ENCODE measurements at regions not wholly inside any gene's neighbourhood (a gene's known extent, or its start where the extent isn't known, plus 50 kb on each side); places are given as distances from the start of the nearest gene placed in this dataset.

DNA sequence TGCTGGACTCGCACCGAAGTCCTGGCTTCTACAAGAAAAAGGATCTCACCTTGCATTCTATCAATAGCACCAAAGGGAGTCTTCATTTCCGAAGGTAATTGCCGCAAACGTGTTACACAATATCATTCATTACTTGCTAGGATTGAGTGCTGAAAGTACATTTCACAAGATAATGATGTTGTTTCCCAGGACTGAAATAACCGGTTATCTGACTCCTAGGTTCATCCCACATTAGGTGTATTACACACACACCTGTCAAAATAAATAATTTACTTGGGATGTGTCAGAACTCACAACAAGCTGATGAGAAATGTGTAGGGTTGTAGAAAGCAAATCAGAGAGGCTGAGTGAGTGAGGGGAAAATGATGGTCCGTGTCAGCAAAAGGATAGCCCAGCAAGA lies 219.4 kb upstream of the RHOBTB1 start:
- no peak overlapping the region for H3K4me3 ChIP-seq (ENCODE audit: low read length)
- DNase-seq (ENCODE audit: low read depth): no peak
- TF ChIP-seq, protein P1, sequence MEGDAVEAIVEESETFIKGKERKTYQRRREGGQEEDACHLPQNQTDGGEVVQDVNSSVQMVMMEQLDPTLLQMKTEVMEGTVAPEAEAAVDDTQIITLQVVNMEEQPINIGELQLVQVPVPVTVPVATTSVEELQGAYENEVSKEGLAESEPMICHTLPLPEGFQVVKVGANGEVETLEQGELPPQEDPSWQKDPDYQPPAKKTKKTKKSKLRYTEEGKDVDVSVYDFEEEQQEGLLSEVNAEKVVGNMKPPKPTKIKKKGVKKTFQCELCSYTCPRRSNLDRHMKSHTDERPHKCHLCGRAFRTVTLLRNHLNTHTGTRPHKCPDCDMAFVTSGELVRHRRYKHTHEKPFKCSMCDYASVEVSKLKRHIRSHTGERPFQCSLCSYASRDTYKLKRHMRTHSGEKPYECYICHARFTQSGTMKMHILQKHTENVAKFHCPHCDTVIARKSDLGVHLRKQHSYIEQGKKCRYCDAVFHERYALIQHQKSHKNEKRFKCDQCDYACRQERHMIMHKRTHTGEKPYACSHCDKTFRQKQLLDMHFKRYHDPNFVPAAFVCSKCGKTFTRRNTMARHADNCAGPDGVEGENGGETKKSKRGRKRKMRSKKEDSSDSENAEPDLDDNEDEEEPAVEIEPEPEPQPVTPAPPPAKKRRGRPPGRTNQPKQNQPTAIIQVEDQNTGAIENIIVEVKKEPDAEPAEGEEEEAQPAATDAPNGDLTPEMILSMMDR (conservative IDR thresholded peaks at IDR 0.05; ENCODE audit: low read length): no peak

DNA sequence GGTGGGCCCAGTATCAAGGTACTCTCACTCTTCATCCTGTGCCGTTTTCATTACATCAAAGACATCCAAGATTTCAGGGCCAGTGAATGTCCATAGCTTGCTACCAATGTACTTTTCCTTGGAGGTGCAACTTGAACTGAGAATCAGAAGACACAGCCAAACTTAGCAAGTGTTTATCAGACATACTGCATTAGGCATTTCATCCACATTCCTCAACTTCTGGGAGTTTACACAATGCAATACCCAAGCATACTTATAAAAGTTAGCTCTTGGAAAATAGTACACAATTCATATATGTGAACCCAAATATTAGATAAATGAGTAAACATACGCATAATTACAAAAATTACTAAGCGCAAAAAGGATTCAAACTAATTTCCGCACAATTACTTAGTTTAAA lies 216.3 kb upstream of the RHOBTB1 start:
- DNase-seq (ENCODE audit: low read depth): no peak
- no peak overlapping the region for H3K4me3 ChIP-seq (ENCODE audit: low read length)
- TF ChIP-seq, protein P1 (conservative IDR thresholded peaks at IDR 0.05; ENCODE audit: low read length): no peak

DNA sequence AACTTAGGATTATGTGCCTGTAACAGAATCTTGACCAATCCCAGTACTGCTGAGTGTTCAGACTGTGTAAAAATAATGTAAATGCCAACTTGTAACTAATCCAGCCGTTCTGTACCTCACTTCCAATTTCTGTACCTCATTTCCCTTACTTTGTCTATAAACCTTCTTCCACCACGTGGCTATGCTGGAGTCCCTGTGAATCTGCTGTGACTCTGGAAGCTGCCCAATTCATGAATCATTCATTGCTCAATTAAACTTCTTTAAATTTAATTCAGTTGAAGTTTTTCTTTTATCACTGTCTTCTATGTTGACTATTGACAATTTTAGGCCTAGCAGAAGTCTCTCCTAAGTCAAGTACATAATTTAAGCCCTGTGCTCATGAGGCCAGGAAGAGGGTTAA lies 215.3 kb upstream of the RHOBTB1 start:
- no peak overlapping the region for H3K4me3 ChIP-seq (ENCODE audit: low read length)
- TF ChIP-seq, protein P1 (conservative IDR thresholded peaks at IDR 0.05; ENCODE audit: low read length): no peak
- DNase-seq (ENCODE audit: low read depth): peak; percentile 26

DNA sequence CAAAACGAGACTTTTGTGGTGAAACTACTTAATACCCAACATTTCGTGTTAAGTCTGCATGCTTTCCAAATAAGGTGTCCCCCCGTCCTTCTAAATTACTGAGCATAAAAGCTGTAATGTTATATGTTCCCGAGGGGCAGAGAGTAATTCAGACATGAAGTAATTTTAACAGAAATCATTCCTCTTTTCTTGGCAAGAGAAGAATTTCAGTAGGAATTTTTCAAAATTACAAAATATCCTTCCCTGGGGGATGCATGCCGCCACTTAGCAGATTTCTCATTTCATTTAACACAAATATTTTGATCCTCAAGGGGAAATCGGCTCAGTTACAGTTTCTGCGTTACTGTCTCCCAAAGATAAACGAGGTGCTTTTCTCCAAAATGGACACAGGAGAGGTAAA lies 213.2 kb upstream of the RHOBTB1 start:
- peak; percentile 20 for DNase-seq (ENCODE audit: low read depth)
- TF ChIP-seq, protein P1 (conservative IDR thresholded peaks at IDR 0.05; ENCODE audit: low read length): no peak
- no peak overlapping the region for H3K4me3 ChIP-seq (ENCODE audit: low read length)

DNA sequence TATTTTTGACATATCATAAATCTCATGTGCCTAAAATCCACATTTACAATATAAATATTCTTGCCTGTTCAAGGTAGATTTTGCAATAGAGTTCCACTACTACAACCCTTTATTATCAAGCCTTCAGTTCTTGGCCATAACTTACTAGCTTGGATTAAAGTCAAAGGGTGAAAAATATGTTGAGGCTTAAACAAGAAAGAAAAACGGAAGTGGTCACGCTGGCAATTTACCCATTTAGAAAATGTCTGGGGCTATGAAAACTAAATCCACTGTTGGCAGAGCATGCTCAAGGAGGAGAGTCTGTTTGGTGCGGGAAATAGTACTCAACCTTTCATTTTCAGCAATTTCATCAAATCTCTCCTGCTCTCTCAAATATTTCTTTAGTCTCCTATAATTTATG lies 209.8 kb upstream of the RHOBTB1 start:
- H3K4me3 ChIP-seq (ENCODE audit: low read length): no peak overlapping the region
- peak; percentile 16 for DNase-seq (ENCODE audit: low read depth)
- TF ChIP-seq, protein P1 (conservative IDR thresholded peaks at IDR 0.05; ENCODE audit: low read length): no peak

DNA sequence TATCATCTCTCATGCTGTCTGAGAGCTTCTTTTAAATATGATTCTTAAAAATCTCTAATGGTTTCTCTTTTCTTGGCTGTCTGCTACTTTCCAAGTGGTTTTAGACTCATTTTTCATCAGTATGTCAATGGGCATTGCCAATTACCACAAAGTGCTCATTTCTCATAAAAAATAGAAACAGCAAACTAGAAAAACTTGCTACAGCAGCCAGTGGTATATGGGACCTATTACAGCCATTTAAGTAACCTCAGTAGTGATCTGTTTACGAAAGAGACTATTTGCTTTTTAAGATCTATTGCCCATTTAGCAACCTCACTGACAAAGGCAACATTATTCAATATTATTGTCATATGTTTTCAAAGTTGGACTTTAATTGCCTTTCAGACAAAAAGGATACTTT lies 207.1 kb upstream of the RHOBTB1 start:
- H3K4me3 ChIP-seq (ENCODE audit: low read length): no peak overlapping the region
- peak; percentile 19 for DNase-seq (ENCODE audit: low read depth)
- TF ChIP-seq, protein P1 (conservative IDR thresholded peaks at IDR 0.05; ENCODE audit: low read length): no peak

DNA sequence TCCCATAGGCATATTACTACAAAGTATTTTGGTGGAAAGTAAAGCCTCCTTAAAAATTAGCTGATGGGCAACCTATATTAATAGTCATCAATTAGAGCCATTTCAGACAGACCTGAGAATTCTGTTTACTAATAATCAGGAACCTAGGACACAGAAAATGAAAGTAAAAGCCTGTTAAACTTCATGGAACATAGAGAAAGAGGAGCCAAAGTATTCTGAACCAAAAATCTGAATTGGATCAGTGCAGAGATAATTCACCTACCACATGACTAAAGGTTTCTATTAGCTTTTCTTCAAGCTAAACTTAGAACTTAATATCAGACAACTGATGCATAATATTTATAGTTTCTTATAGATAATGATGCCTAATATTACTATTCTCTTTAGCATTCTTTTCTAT lies 204.5 kb upstream of the RHOBTB1 start:
- TF ChIP-seq, protein P1 (conservative IDR thresholded peaks at IDR 0.05; ENCODE audit: low read length): no peak
- DNase-seq (ENCODE audit: low read depth): no peak
- no peak overlapping the region for H3K4me3 ChIP-seq (ENCODE audit: low read length)

All from AG10803 (cell line).